HAP-1 (cell line): ENCODE measurements at regions not wholly inside any gene's neighbourhood (a gene's known extent, or its start where the extent isn't known, plus 50 kb on each side); places are given as distances from the start of the nearest gene placed in this dataset.

Experiments used
- DNase-seq, 2 experiments: peaks; one replicate each; pipeline ENCODE4 v3.0.0-alpha.2; 2016 to 2020; ENCODE audit warnings: low spot score in 2 of 2
- H3K27me3 ChIP-seq: fragments of 250-450 bp; sonication (Bioruptor Pico); 2 replicates; pipeline ENCODE4 v1.5.1; 2020; ENCODE audit warnings: low read depth, mild to moderate bottlenecking, moderate library complexity
- H3K36me3 ChIP-seq: fragments of 250-450 bp; sonication (Bioruptor Pico); replicated peaks from 2 replicates; pipeline ENCODE4 v1.5.1; 2020; ENCODE audit warnings: mild to moderate bottlenecking
- H3K4me1 ChIP-seq: fragments of 250-450 bp; sonication (Bioruptor Pico); 2 replicates; pipeline ENCODE4 v1.5.1; 2020; ENCODE audit warnings: mild to moderate bottlenecking
- H3K4me3 ChIP-seq: fragments of 250-450 bp; sonication (Bioruptor Pico); 2 replicates; pipeline ENCODE4 v1.5.1; 2020; ENCODE audit warnings: mild to moderate bottlenecking, moderate library complexity
- H3K9me3 ChIP-seq: fragments of 250-450 bp; sonication (Bioruptor Pico); 2 replicates; pipeline ENCODE4 v1.5.1; 2020; ENCODE audit warnings: mild to moderate bottlenecking, moderate library complexity
- in situ Hi-C: fragments of 300-500 bp; cut with MboI; formaldehyde crosslinking; loops from 3 replicates; pipeline ENCODE4 v1.14.3; 2020; ENCODE audit warnings: low sequenced_read_pairs, inconsistent platforms, mixed read lengths

- in situ Hi-C loops = no loop called here
- H3K4me1 ChIP-seq = no peaks in the 10 kb centered on the region
- no peak for DNase-seq
- no peaks in the 10 kb centered on the region for H3K27me3 ChIP-seq
- H3K4me3 ChIP-seq = no peak overlapping the region
- no peaks in the 10 kb centered on the region for H3K36me3 ChIP-seq
- no peaks in the 10 kb centered on the region for H3K9me3 ChIP-seq
Observed at GRCh38 chr13:47801555-47801954, 199.5 kb downstream of the SUCLA2 start.

GRCh38 chr13:47800593-47800992 is 200.5 kb downstream of the SUCLA2 start:
- no peaks in the 10 kb centered on the region for H3K36me3 ChIP-seq
- DNase-seq = no peak
- H3K4me3 ChIP-seq = no peak overlapping the region
- no peaks in the 10 kb centered on the region for H3K27me3 ChIP-seq
- in situ Hi-C loops = no loop called here
- H3K9me3 ChIP-seq = peaks cover 2% of the 10 kb centered on the region; the same call in 1 of the 2 replicates
- H3K4me1 ChIP-seq = no peaks in the 10 kb centered on the region

GRCh38 chr13:47798906-47799305 is 202.2 kb downstream of the SUCLA2 start:
- Histone ChIP-seq H3K4me3 (no peak overlapping the region), H3K27me3 (no peaks in the 10 kb centered on the region), H3K4me1 (no peaks in the 10 kb centered on the region), H3K9me3 (peaks cover 2% of the 10 kb centered on the region; the same call in 1 of the 2 replicates), H3K36me3 (no peaks in the 10 kb centered on the region)
- in situ Hi-C loops = no loop called here
- peak in 1 of 2 experiments; percentile 23 for DNase-seq

- Histone ChIP-seq H3K9me3 (peaks cover 2% of the 10 kb centered on the region; the same call in 1 of the 2 replicates), H3K4me3 (no peak overlapping the region), H3K36me3 (no peaks in the 10 kb centered on the region), H3K4me1 (no peaks in the 10 kb centered on the region), H3K27me3 (no peaks in the 10 kb centered on the region)
- no peak for DNase-seq
- in situ Hi-C loops = no loop called here
Observed at GRCh38 chr13:47798194-47798593, 202.9 kb downstream of the SUCLA2 start.

GRCh38 chr13:47796816-47797215 is 204.3 kb downstream of the SUCLA2 start:
- no peaks in the 10 kb centered on the region for H3K4me1 ChIP-seq
- in situ Hi-C loops = no loop called here
- peak in 1 of 2 experiments; percentile 10 for DNase-seq
- no peak overlapping the region for H3K4me3 ChIP-seq
- no peaks in the 10 kb centered on the region for H3K36me3 ChIP-seq
- no peaks in the 10 kb centered on the region for H3K27me3 ChIP-seq
- peaks cover 2% of the 10 kb centered on the region; the same call in 1 of the 2 replicates for H3K9me3 ChIP-seq

- DNase-seq = peak; percentile 21 to 37
- H3K9me3 ChIP-seq = peaks cover 2% of the 10 kb centered on the region; the same call in 1 of the 2 replicates
- H3K36me3 ChIP-seq = no peaks in the 10 kb centered on the region
- no peaks in the 10 kb centered on the region for H3K4me1 ChIP-seq
- H3K4me3 ChIP-seq = no peak overlapping the region
- in situ Hi-C loops = no loop called here
- H3K27me3 ChIP-seq = no peaks in the 10 kb centered on the region
Observed at GRCh38 chr13:47794963-47795362, 206.1 kb downstream of the SUCLA2 start.

- in situ Hi-C loops = no loop called here
Observed at GRCh38 chr13:47790755-47791154, 210.3 kb downstream of the SUCLA2 start.

GRCh38 chr13:47788844-47789243 is 212.2 kb downstream of the SUCLA2 start:
- Histone ChIP-seq H3K9me3 (no peaks in the 10 kb centered on the region; the same call in 1 of the 2 replicates), H3K4me3 (no peak overlapping the region), H3K4me1 (no peaks in the 10 kb centered on the region), H3K27me3 (no peaks in the 10 kb centered on the region), H3K36me3 (no peaks in the 10 kb centered on the region)
- in situ Hi-C loops = no loop called here
- DNase-seq = no peak

More at GRCh38 chr13:47790755-47791154, 210.3 kb downstream of the SUCLA2 start:
- Histone ChIP-seq H3K27me3 (no peaks in the 10 kb centered on the region), H3K4me3 (no peak overlapping the region), H3K9me3 (no peaks in the 10 kb centered on the region; the same call in 1 of the 2 replicates), H3K4me1 (no peaks in the 10 kb centered on the region), H3K36me3 (no peaks in the 10 kb centered on the region)
- DNase-seq = no peak

- H3K4me1 ChIP-seq = no peaks in the 10 kb centered on the region
- in situ Hi-C loops = loop anchor here (25.0 kb wide), 1 partner anchor 937 kb away; no protein-coding TSS in a partner anchor
- H3K9me3 ChIP-seq = no peaks in the 10 kb centered on the region
- H3K36me3 ChIP-seq = no peaks in the 10 kb centered on the region
- no peak for DNase-seq
- H3K4me3 ChIP-seq = no peak overlapping the region
- H3K27me3 ChIP-seq = no peaks in the 10 kb centered on the region
Observed at GRCh38 chr13:47774671-47774994, 226.4 kb downstream of the SUCLA2 start.

GRCh38 chr13:47764817-47765216 is 236.3 kb downstream of the SUCLA2 start:
- Histone ChIP-seq H3K4me3 (no peak overlapping the region), H3K36me3 (no peaks in the 10 kb centered on the region), H3K4me1 (no peaks in the 10 kb centered on the region), H3K9me3 (no peaks in the 10 kb centered on the region), H3K27me3 (no peaks in the 10 kb centered on the region)
- in situ Hi-C loops = loop anchor here (25.0 kb wide), 1 partner anchor 928 kb away; no protein-coding TSS in a partner anchor
- DNase-seq = no peak

- H3K27me3 ChIP-seq = no peaks in the 10 kb centered on the region
- H3K9me3 ChIP-seq = no peaks in the 10 kb centered on the region
- H3K4me3 ChIP-seq = no peak overlapping the region
- no peak for DNase-seq
- H3K4me1 ChIP-seq = no peaks in the 10 kb centered on the region
- in situ Hi-C loops = loop anchor here (25.0 kb wide), 1 partner anchor 920 kb away; no protein-coding TSS in a partner anchor
- H3K36me3 ChIP-seq = no peaks in the 10 kb centered on the region
Observed at GRCh38 chr13:47757466-47758080, 243.5 kb downstream of the SUCLA2 start.

- Histone ChIP-seq H3K27me3 (no peaks in the 10 kb centered on the region), H3K4me3 (no peak overlapping the region), H3K36me3 (no peaks in the 10 kb centered on the region), H3K9me3 (no peaks in the 10 kb centered on the region), H3K4me1 (no peaks in the 10 kb centered on the region)
- in situ Hi-C loops = no loop called here
- DNase-seq = no peak
Observed at GRCh38 chr13:47747901-47748300, 253.2 kb downstream of the SUCLA2 start.

- H3K4me3 ChIP-seq = no peak overlapping the region
- in situ Hi-C loops = no loop called here
- no peaks in the 10 kb centered on the region for H3K4me1 ChIP-seq
- H3K9me3 ChIP-seq = no peaks in the 10 kb centered on the region
- no peaks in the 10 kb centered on the region for H3K27me3 ChIP-seq
- H3K36me3 ChIP-seq = no peaks in the 10 kb centered on the region
- DNase-seq = no peak
Observed at GRCh38 chr13:47726394-47726793, 274.7 kb downstream of the SUCLA2 start.

GRCh38 chr13:47723898-47724297 is 277.2 kb downstream of the SUCLA2 start:
- no peak for DNase-seq

GRCh38 chr13:47719164-47719563 is 281.9 kb downstream of the SUCLA2 start:
- H3K9me3 ChIP-seq = no peaks in the 10 kb centered on the region
- no peaks in the 10 kb centered on the region for H3K27me3 ChIP-seq
- no peaks in the 10 kb centered on the region for H3K4me1 ChIP-seq
- DNase-seq = no peak
- no peaks in the 10 kb centered on the region for H3K36me3 ChIP-seq
- no peak overlapping the region for H3K4me3 ChIP-seq
- in situ Hi-C loops = no loop called here

More at GRCh38 chr13:47723898-47724297, 277.2 kb downstream of the SUCLA2 start:
- Histone ChIP-seq H3K9me3 (no peaks in the 10 kb centered on the region), H3K4me3 (no peak overlapping the region), H3K36me3 (no peaks in the 10 kb centered on the region), H3K27me3 (no peaks in the 10 kb centered on the region), H3K4me1 (no peaks in the 10 kb centered on the region)
- in situ Hi-C loops = no loop called here
